MM.1S (cell line): ENCODE measurements at regions not wholly inside any gene's neighbourhood (a gene's known extent, or its start where the extent isn't known, plus 50 kb on each side); places are given as distances from the start of the nearest gene placed in this dataset.

ENCODE experiments used
- DNase-seq: peaks from one replicate; pipeline ENCODE4 v3.0.0-alpha.2; 2015
- H2AFZ ChIP-seq: fragments of 300-600 bp; sonication (generic); 2 replicates; pipeline ENCODE4 v1.6.0; 2016; ENCODE audit warnings: antibody characterized with exemption, low read length
- H3F3A ChIP-seq: fragments of 300-600 bp; sonication (generic); 2 replicates; pipeline ENCODE4 v1.6.1; 2016; ENCODE audit warnings: mild to moderate bottlenecking, antibody characterized with exemption, low read length, moderate library complexity, mixed read lengths; ENCODE audit not compliant: insufficient read depth
- H3K27ac ChIP-seq: fragments of 300-600 bp; sonication (generic); 2 replicates; pipeline ENCODE4 v1.5.1; 2016; ENCODE audit warnings: mild to moderate bottlenecking, low read length
- H3K27me3 ChIP-seq: fragments of 300-600 bp; sonication (generic); replicated peaks from 2 replicates; pipeline ENCODE4 v1.6.0; 2016; ENCODE audit warnings: low read length; ENCODE audit not compliant: insufficient read depth
- H3K36me3 ChIP-seq: fragments of 300-600 bp; sonication (generic); replicated peaks from 2 replicates; pipeline ENCODE4 v1.6.1; 2016; ENCODE audit warnings: mild to moderate bottlenecking, low read length, mixed read lengths; ENCODE audit not compliant: insufficient read depth
- H3K4me1 ChIP-seq: fragments of 300-600 bp; sonication (generic); 2 replicates; pipeline ENCODE4 v1.6.1; 2016; ENCODE audit warnings: low read length, mixed read lengths
- H3K4me2 ChIP-seq: fragments of 300-600 bp; sonication (generic); 2 replicates; pipeline ENCODE4 v1.6.0; 2016; ENCODE audit warnings: low read depth, low read length
- H3K4me3 ChIP-seq: fragments of 300-600 bp; sonication (generic); 2 replicates; pipeline ENCODE4 v1.5.1; 2016; ENCODE audit warnings: low read length, mixed read lengths
- H3K79me2 ChIP-seq: fragments of 300-600 bp; sonication (generic); 2 replicates; pipeline ENCODE4 v1.6.1; 2016; ENCODE audit warnings: mixed run types, low read length, mixed read lengths
- H3K9ac ChIP-seq: fragments of 300-600 bp; sonication (generic); 2 replicates; pipeline ENCODE4 v1.6.1; 2016; ENCODE audit warnings: low read length, mixed read lengths
- H3K9me2 ChIP-seq: fragments of 300-600 bp; sonication (generic); replicated peaks from 2 replicates; pipeline ENCODE4 v1.6.1; 2016; ENCODE audit warnings: mild to moderate bottlenecking, low read length, mixed read lengths; ENCODE audit not compliant: insufficient read depth
- H3K9me3 ChIP-seq: fragments of 300-600 bp; sonication (generic); replicated peaks from 2 replicates; pipeline ENCODE4 v1.6.1; 2016; ENCODE audit warnings: mild to moderate bottlenecking, low read length, mixed read lengths; ENCODE audit not compliant: insufficient read depth
- H4K20me1 ChIP-seq: fragments of 300-600 bp; sonication (generic); 2 replicates; pipeline ENCODE4 v1.6.1; 2016; ENCODE audit warnings: mild to moderate bottlenecking, low read length, moderate library complexity, mixed read lengths; ENCODE audit not compliant: insufficient read depth
- EZH2 ChIP-seq: fragments of 300-600 bp; sonication (generic); optimal IDR thresholded peaks from 2 replicates; pipeline ENCODE3; 2017; ENCODE audit warnings: low read depth, mild to moderate bottlenecking, antibody characterized with exemption, low read length, mixed read lengths
- EZH2phosphoT487 ChIP-seq: fragments of 300-600 bp; sonication (generic); IDR thresholded peaks from 2 replicates; pipeline ENCODE4 v1.6.1; 2018; ENCODE audit warnings: antibody characterized with exemption, low read length
- TF ChIP-seq, protein P1 (sequence below): fragments of 300-600 bp; sonication (generic); IDR thresholded peaks from 2 replicates; pipeline ENCODE4 v1.5.1; 2016; ENCODE audit warnings: antibody characterized with exemption, low read length, mixed read lengths

GRCh38 chr2:14933753-14934152, 301.2 kb downstream of the LRATD1 start:
- no peaks in the 10 kb centered on the region for H3K4me1 ChIP-seq
- H3K79me2 ChIP-seq: no peaks in the 10 kb centered on the region
- H3K27me3 ChIP-seq: no peaks in the 10 kb centered on the region
- no peaks in the 10 kb centered on the region for H3K9me2 ChIP-seq
- H3F3A ChIP-seq: no peaks in the 10 kb centered on the region
- DNase-seq: no peak
- H3K9ac ChIP-seq: no peak overlapping the region
- no peaks in the 10 kb centered on the region for H4K20me1 ChIP-seq
- no peak overlapping the region for H3K4me3 ChIP-seq
- H2AFZ ChIP-seq: no peak overlapping the region
- H3K27ac ChIP-seq: no peak overlapping the region
- TF ChIP-seq EZH2phosphoT487: no peak
- TF ChIP-seq EZH2: no peak
- TF ChIP-seq, protein P1, sequence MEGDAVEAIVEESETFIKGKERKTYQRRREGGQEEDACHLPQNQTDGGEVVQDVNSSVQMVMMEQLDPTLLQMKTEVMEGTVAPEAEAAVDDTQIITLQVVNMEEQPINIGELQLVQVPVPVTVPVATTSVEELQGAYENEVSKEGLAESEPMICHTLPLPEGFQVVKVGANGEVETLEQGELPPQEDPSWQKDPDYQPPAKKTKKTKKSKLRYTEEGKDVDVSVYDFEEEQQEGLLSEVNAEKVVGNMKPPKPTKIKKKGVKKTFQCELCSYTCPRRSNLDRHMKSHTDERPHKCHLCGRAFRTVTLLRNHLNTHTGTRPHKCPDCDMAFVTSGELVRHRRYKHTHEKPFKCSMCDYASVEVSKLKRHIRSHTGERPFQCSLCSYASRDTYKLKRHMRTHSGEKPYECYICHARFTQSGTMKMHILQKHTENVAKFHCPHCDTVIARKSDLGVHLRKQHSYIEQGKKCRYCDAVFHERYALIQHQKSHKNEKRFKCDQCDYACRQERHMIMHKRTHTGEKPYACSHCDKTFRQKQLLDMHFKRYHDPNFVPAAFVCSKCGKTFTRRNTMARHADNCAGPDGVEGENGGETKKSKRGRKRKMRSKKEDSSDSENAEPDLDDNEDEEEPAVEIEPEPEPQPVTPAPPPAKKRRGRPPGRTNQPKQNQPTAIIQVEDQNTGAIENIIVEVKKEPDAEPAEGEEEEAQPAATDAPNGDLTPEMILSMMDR: no peak
- H3K4me2 ChIP-seq: no peak overlapping the region
- H3K36me3 ChIP-seq: no peaks in the 10 kb centered on the region
- no peaks in the 10 kb centered on the region for H3K9me3 ChIP-seq

DNA sequence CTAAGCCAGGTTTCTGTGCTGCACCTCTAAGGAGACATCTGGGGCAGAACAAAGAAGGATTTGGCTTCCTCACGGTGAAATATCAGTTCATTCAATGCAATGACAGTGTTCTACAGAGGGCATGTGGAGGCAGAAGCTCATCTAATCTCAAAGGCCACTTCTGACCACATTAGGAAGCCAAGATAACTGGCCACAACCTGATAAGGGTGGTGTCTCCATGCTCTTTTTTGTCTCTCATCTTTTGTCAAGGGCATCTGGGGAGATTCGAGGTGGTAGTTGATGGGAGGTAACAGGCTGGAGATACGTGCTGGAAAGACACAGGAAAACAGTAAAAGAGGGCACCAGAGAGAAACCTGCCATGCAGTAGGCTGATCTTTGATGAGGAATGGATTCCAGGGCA, 303.9 kb downstream of the LRATD1 start:
- no peaks in the 10 kb centered on the region for H3K9me3 ChIP-seq
- H3K4me3 ChIP-seq: no peak overlapping the region
- H4K20me1 ChIP-seq: no peaks in the 10 kb centered on the region
- H3K4me2 ChIP-seq: no peak overlapping the region
- TF ChIP-seq, protein P1: no peak
- no peak for TF ChIP-seq EZH2
- no peak for TF ChIP-seq EZH2phosphoT487
- no peaks in the 10 kb centered on the region for H3K79me2 ChIP-seq
- no peak overlapping the region for H3K27ac ChIP-seq
- H3F3A ChIP-seq: no peaks in the 10 kb centered on the region
- H2AFZ ChIP-seq: no peak overlapping the region
- no peak for DNase-seq
- H3K9ac ChIP-seq: no peak overlapping the region
- H3K4me1 ChIP-seq: no peaks in the 10 kb centered on the region
- H3K9me2 ChIP-seq: no peaks in the 10 kb centered on the region
- no peaks in the 10 kb centered on the region for H3K36me3 ChIP-seq
- no peaks in the 10 kb centered on the region for H3K27me3 ChIP-seq

DNA sequence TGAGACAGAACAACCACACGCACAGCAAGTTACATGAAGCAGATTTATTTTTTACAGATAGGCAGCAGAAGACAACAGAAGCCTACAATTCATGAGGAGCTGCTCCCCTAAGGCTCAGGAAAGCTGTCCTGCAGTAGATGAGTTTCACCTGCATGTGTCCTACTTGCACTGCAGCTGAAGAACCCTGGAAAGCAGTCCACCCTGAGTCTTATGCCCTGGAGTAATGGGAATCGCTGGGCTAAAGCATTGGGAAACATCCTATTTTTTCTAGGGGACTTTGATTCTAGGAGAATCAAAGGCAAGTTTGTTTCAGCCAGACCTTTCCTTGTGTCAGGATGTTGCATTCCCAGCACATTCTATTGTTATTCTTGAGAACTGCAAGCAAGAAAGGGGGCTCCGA, 304.8 kb downstream of the LRATD1 start:
- H3K4me1 ChIP-seq: no peaks in the 10 kb centered on the region
- no peaks in the 10 kb centered on the region for H3K9me2 ChIP-seq
- TF ChIP-seq EZH2 (no peak), EZH2phosphoT487 (no peak)
- TF ChIP-seq, protein P1: no peak
- no peaks in the 10 kb centered on the region for H3K27me3 ChIP-seq
- no peak overlapping the region for H3K27ac ChIP-seq
- H3K4me3 ChIP-seq: no peak overlapping the region
- H2AFZ ChIP-seq: no peak overlapping the region
- no peak overlapping the region for H3K9ac ChIP-seq
- H3K4me2 ChIP-seq: no peak overlapping the region
- H4K20me1 ChIP-seq: no peaks in the 10 kb centered on the region
- H3K36me3 ChIP-seq: no peaks in the 10 kb centered on the region
- DNase-seq: no peak
- no peaks in the 10 kb centered on the region for H3F3A ChIP-seq
- H3K9me3 ChIP-seq: no peaks in the 10 kb centered on the region
- no peaks in the 10 kb centered on the region for H3K79me2 ChIP-seq
